Activated CD4-positive, alpha-beta T cell treated with anti-CD3 and anti-CD28 coated beads, Interleukin-2, amount 50 U/mL, for 4 hours (primary cell): ENCODE measurements at regions not wholly inside any gene's neighbourhood (a gene's known extent, or its start where the extent isn't known, plus 50 kb on each side); places are given as distances from the start of the nearest gene placed in this dataset.

Experiments
- DNase-seq, 2 experiments: peaks; one replicate each; pipeline ENCODE4 v3.0.0-alpha.2; 2020

DNA sequence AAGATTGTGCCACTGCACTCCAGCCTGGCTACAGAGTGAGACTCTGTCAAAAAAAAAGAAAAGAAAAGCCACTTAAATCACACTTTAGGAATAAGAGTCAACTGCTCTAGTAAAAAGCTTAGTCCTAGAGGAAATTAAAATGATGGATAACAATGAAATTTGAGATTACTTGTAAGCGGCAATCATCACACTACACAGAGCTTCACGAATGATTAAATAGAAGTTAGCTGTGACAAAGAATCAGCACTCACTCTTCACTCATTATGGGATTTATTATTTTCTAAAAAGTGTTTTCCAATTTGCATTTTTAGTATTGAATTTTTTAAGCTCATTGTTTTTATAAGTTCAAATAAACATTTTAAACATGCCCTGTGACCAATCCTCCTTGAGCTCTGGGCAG is 718.0 kb downstream of the UTRN start:
- no peak for DNase-seq

DNA sequence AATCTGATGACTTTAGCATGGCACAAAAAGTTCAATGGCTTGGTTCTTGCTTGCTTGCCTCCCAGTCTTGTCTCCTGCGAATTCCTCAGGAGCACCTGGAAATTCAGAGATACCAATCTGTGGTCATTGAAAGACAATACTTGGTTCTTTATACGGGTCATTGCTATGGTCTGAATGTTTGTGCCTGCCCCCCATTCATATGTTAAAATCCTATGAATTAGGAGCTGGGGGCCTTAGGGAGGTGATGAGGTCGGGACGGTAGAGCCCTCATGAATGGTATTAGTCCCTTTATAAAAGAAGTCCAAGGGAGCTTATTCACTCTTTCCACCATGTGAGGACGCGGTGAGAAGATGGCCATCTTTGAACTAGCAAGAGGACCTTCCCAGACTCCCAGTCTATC is 721.8 kb downstream of the UTRN start:
- no peak for DNase-seq

DNA sequence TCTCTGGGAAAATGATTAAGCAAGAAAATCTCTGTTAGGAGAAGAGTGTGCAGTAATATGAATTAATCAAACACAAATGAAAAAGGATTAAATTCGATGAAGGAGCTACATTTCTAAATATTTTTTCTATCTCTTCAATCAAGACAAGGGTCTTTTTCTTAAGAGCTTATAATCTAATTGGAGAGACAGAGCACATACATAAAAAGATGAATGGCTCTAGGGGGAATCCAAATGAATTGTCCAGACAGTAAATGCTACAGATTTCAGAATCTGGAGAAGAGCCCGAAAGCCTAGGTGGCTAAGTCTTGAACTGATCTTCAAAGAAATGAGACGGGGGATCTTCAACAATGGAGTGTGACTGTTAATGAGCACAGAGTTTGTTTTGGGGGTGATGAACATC is 723.6 kb downstream of the UTRN start:
- DNase-seq: no peak

DNA sequence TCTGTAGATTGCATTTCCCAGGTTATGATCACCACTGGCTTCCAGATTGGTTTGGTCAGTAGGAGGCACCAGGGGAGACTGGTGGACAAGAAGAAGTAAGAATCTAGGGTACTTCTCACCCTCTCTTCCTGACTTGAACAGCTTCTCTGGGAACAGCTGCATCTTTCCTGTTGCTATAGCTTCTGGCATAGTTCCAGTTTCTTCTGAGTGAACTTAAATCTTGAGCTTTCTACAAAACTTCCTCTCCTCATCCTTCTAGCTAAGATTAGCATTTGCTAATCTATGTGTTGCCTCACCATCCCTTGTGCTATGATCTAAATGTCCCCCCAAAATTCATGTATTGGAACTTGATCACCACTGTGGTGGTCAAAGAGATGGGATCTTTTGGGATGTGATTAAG is 724.6 kb downstream of the UTRN start:
- DNase-seq: no peak

DNA sequence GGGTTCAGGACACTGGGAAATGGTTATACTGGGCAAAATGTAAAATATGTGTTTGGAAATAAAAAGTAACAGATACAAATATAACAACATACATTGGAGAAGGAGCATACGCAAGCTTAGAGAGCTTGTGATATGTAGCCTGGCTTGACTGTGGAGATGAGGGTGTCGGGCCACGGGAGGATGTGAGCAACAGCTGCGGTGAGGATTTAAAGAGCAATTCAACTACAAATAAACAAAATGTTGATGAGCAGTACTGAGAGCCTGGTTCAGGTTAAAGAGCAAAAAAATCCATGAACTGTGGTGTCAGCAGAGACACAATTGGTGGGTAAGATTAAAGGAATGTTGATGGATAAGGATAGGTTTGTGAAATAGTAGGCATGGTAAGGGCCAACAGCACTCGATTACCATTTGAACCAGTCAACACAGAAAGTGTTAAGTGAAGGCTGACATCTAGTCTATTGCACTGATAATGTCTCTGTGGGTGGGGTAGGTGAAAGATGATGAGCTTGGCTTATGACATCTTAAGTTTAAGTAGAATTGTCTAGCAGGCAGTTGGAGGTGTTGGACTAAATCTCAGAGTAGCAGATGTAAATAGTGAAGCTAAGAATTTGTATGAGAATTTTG is 723.2 kb downstream of the EPM2A start:
- DNase-seq: no peak

DNA sequence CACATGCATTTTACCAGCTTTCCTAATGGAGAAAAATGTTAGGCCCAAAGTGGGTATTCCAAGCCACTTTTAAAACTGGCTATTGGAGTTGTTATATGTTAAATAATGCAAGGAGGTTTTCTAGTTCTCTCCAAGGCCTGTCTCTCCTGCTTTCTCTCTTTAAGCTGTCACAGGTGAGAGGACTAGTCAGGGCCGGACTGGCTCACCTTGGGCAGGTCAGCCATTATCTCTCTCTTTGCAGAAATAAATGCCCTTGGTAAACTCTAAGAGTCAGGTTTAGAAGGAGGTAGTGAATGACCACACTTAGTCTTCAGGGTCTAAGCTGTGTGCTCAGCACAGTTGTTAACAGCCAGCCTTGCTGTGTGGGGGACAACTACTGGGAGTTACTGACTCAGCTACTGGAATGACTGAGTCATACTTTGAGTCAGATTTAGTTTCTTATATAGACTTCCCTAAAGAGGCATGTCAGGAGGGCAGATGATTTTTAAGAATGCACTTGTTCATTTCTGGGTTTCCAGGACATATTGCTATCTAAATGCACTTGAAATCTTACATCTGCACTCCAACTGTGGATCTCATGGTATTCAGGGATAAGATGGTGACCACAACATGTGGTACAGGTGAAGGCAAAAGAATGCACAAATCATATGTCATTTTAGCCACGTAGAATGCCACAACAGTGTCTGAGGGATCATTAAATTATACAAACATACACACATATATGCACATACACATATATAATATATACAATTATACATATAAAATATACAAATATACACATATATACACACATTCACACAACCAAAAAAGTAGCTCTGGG is 719.4 kb downstream of the EPM2A start:
- DNase-seq: no peak

DNA sequence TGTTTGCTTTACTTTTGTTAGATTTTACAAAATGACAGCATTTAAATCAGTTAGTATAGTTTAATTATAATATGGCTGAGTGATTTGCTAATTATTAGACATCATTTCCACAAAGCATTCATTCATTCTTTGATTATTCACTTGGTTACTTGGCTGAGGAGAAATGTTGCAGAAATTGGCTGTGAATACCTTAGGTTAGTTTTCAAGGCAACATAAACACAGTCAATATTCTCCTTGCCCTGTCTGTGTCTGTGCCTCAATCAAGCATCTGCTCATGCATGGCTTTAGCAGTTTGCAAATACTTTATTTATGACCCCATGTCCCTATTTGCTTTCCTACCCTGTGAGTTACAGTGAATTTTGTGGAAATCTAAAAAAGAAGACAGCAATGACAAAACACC is 718.3 kb downstream of the EPM2A start:
- no peak for DNase-seq

DNA sequence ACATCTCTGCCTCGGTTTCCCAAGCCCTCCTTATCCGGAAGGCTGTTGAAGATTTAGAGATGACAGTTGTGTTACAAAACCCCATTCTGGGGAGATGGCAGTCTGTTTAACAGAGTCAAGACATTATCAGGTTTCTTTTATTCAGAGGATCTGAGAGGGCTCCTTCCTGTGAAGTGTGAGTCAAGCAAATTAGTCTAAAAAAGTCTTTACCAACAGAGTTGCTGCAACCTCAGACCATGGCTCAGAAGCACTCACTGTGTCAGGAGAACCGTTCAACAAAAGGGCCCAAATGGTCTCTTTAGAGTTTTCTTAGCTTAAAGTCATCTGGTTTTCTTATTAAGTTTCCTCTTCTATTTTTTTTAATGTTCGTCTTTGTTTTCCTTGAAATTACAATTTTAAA is 717.8 kb downstream of the EPM2A start:
- DNase-seq: no peak

DNA sequence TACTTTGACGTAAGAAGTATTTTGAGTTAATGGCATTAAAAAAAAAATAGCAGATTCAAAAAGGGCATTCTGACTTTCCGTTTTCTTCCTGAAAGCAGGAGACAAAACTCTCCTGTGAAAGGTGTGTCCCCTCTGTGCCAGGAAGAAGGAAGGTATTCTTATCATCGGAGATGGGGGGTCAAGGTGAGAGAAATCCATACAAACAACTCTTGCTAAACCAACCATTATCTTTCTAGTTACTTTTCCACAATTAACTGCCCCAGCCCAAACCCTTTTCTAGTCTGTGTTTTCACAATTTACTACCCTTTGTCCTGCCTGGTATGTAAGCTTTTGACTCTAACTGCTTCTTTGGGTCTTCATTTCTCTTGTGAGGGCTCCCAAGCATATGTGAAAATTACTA is 717.3 kb downstream of the EPM2A start:
- no peak for DNase-seq

DNA sequence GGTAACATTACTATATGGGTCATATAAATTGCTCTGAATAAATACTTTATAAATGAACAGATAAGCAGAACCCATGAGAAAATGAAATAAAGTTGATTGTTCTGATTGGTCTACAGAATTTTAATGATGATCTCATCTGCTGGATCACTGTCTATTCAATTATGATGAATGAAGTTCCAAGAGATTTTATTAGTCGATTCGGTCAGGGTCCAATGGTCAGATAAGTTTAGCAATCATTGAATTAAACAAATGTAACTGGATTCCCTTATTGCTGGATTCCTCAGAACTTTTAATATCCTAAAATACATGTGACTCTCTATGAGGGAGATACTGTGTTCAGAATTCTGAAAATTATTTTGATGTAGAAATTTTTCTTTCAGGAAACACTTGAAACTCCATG is 715.2 kb downstream of the EPM2A start:
- no peak for DNase-seq

DNA sequence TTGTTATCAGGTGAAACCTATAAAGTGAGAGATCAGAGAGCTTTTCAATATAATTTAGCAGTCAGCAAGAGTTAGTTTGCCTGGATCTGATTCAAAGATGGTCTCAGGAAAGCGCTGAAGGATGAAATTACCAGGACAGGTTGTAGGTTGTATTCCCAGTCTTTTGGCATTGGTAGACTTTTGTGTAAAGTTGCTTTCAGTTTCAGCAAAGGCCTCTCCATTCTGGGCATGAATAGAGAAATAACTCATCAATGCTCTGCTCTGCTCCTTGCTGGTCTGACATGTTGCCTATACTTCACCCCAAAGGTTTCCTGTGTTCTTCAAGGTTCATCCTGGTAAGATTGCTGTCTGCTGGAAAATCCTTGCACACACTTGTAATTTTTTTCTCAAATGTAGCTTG is 714.8 kb downstream of the EPM2A start:
- no peak for DNase-seq

DNA sequence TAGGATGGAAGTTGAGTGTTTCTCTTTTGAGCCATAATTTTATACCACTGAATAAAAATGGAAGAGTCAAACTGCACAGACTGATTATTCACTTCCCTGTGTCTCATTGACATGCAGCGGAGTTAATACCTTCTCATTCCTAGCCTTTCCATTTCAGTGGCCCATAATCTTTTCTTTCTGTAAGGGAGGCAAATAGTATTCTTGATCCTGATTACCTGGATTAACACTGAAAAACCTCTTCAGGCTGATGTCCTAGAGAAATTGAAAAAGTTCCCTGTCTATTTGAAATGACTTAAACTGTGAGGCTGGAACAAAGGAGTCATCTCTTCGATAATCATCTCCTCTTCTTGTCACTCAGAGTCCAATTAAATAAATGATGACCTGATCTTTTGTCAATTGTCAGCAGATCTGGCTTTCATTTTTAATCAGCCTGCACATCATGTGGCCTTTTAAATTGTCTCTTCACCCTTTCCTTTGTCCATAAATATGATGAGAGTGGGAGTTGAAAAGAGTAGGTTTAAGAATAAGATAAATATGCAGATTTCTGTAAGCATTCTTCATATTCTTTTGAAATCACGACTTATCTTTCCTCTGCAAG is 713.0 kb downstream of the EPM2A start:
- DNase-seq: no peak

DNA sequence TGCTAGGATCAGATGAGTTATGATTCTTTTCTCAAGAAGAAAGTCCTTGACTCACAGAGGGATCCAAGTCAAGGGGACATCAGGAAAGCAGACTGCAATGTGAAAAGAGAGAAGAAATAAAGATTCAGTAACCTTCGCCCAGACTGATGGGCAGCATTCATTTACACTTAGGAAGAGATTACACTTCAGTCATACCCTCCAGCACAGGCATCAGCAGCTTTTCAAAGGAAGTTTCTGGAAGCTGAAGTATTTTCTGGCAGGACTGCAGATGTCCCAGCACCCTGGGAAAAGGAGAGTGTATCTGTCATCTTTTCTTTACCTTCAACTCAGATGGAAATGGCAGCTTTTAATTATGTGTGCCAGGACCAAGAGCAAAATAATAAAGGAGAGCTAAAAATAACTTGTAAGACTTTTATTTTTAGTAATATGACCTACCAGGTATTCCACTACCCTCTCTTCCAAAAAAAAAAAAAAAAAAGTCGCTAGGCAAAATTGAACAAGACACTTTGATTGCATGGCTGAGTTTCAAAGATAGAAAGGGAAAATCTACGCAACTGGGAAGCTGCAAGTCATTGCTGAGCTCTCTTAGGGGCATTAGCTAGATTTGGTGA is 712.1 kb downstream of the EPM2A start:
- no peak for DNase-seq

DNA sequence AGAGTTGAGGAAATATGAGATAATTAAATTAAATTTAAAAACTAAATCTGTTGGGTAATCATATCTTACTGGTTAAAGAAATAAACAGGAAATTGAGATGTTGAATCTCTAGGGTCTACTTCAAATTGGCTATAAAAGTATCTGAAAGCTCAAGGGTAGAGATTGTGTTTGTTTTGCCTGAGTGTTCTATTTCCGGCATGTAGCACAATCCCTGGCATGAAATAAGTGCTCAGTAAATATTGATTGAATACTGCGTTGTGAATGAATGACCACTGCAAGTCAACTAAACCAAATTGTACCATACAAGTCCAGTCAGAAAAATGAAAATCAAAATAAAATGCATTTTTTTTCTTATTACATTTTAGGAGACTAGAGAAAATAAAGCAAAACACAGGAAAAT is 709.8 kb downstream of the EPM2A start:
- DNase-seq: no peak

DNA sequence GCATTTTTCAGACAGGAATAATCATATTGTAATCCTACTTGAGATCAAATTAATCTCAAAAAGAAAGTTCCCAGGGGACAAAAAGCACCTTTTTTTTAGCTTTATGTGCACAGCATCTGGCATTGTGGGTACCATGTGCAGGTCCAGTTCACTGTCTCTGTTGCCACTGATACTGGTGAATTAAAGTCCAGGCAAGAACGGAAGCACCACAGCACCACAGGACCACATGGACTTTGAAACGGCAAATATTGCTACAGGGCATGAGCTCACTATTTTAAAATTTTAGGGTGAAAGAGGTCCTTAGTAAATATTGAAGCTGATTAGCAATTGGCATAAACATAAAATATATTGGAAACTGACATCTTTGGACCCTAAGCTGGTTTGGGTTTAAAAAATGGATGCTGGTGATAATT is 709.0 kb downstream of the EPM2A start:
- no peak for DNase-seq

DNA sequence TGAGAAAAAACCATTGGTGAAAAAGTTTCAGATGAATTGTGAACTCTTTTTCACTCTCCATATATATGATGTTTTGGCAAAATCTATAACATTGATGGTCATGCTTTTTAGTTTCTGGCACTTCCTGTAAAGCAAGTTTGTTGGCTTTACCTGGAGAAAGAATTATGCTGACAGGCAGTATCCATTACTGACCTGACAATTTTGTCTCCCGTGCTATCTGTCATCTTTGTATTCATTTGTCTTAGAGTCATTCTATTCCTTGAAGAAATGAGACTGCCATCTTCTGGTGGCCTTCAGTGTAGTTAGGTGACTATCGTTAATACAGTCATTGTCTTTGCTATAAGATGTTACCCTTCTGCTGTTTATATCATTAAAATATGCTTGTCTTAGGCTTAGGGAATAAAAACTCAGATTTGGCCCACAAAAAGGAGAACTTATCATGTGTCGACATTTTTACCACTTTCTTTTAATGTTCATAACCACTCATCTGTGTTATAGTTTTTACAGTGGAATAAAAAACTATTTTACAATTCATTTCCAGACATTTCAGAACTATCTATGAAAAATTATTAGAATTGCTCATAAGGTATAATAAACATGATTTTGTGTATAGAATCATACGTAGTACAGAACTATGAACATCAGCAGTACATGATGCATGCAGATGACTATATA is 707.0 kb downstream of the EPM2A start:
- no peak for DNase-seq

DNA sequence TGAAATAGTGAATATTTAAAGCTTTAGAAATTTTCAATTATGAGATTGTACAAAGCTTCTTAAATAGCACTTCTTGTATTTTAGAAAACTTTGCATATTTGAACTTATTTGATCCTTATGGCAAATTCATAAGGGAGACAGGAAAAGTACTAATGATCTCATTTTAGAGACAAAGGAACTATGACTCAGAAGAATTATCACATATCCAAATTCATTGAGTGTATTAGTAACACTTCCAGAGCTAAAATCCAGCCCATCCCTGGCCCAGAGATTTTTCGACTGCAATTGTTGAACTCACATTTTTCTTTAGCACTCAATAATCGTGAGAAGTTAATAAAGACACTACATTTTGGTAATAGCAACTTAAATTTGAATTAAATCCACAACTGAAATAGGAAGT is 704.3 kb downstream of the EPM2A start:
- no peak for DNase-seq

DNA sequence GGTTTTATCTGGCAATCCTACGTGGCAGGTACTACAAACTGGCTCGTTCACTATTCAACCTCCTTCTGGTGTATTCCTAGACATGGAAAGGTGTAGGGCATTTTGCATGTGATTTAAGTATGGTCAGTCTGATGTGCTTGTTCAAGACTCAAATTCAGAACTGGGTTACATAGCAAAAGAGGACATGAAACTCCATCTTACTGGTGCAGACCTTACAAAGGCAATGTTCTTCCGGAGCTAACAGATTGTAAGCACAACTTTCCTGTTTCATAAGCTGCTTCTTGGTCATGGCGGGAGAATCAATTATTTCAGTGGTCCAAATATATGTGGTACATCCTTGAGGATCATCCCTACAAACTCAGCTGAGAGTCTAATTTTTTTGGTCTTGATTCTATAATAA is 703.4 kb downstream of the EPM2A start:
- DNase-seq: no peak

DNA sequence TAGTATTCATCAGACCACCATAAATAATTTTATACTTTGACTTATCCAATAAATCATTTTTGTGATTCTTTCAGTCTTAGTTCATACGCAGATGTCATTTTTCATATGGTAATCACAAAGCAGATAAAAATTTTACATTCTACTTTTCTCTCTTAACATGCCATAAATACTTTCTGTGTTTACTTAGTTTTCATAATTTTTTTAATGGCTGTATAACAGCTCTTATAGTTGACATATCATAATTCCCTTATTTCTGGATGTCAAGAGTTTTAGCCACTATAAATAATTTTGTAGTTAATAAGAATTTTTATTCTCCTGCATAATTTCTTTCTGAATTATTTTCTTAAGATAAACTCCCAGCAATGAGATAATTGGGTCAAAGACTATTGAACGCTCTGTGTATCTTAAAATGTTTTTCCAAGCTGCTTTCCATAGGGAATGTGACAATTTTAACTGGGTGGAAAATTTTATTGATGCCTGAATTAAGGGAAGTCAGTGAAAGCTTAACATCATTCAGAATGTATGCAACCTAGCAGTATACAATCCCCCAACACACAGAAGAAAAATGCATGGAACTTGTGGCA is 702.7 kb downstream of the EPM2A start:
- DNase-seq: no peak

DNA sequence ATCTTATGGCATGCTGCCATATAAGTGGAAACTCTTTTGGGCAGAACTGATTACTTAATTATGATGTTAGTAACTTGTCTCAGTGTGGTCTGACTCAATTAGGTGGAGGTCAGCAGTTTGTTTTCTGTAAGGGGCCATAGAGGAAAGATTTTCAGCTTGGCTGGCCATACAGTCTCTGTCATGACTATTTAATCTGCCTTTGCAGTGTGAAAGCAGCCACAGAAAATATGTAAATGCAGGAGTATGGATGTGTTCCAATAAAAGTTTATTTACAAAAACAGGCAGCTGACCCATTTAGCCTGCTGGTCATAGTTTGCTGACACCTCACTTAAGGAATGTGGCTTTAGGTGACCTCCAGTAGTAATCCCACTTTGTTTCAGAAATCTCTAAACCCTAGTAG is 700.7 kb downstream of the EPM2A start:
- DNase-seq: no peak

DNA sequence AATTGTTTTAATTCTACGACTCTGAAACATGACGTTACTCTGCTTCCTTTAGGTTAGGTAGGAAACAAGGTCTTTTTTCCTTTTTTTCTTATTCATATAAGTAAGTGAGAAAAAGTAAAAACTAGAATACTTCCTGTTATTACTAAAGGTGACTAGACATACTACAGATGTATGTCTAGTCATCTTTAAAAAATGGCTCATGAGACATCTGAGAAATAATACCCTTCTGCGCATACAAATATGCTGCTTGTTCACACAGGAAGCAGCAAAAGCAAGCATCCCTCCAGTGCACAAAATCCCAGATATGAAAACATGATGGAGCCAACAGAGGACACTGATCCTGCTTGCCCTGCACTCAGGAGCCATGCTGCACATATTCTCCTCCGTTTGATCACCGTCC is 699.1 kb downstream of the EPM2A start:
- DNase-seq: no peak

DNA sequence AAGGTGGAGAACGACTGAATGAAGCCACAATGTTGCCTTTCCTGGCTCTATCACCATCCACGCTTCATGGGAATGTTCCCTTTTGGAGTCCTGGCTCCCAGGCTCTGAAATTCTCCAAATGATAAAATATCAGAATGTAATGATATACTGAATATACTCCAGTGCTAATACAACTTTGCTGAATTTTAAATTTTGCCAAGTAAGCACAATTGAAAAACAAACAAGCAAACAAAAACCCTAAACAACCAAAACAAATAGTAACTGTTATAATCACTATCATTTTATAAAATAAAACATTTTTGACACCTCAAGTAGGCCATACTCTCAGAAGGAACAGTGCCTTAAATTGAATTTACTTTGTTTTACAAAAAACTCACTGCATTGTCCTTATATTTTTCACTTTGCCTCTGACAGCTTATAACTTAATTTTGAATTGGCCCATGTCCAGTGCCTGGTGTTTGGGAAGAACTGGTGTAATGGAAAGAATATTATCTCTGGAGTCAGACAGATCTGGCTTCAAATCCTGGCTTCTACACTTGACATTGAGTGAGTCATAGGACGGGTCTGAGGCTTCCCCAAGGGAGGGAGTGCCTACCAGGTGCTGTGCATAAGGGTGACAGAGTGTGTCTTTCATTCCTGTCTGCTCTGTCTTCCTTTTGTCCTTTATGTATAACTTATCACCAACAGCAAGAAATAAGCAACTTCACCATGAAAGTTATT is 698.3 kb downstream of the EPM2A start:
- no peak for DNase-seq
